ENCODE measurements at regions not wholly inside any gene's neighbourhood (a gene's known extent, or its start where the extent isn't known, plus 50 kb on each side); places are given as distances from the start of the nearest gene placed in this dataset.

DNA sequence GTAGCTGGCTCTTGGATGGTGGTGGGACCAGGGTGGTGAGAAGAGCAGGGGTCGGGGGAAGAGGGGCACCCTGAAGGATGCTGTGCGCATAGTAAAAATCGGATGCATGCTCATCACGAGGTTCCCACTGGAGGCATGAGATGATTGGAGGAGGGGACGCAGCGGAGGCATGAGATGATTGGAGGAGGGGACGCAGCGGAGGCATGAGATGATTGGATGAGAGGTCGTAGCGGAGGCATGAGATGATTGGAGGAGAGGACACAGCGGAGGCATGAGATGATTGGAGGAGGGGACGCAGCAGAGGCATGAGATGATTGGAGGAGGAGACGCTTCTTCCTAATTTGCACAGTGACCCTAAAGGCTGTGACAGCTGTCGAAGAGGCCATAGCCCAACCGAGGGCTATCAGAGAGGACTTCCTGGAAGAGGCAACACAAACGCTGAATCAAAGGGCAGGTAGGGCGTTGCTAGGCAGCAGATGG, 106.7 kb downstream of the ADRA2C start:
- TF ChIP-seq CTCF (conservative IDR thresholded peaks at IDR 0.05; ENCODE audit: low read depth, low read length) = no peak
- TF ChIP-seq EZH2 (IDR thresholded peaks at IDR 0.05; ENCODE audit: borderline replicate concordance, low read depth, low read length, poor library complexity, severe bottlenecking) = no peak
- Histone ChIP-seq H3K36me3 (ENCODE audit: insufficient read depth, low read length, poor library complexity, severe bottlenecking) (no peaks in the 10 kb centered on the region), H3K4me1 (ENCODE audit: insufficient read depth, low read length, poor library complexity, severe bottlenecking) (peaks cover 18% of the 10 kb centered on the region), H3K27ac (ENCODE audit: low read depth, low read length, poor library complexity, severe bottlenecking) (no peak overlapping the region), H3K27me3 (replicated peaks; ENCODE audit: insufficient read depth, low read depth, low read length, poor library complexity) (peaks cover 12% of the 10 kb centered on the region), H3K4me3 (ENCODE audit: low read depth, low read length, poor library complexity, severe bottlenecking) (no peak overlapping the region), H3K9me3 (ENCODE audit: low read depth, low read length, poor library complexity, severe bottlenecking) (peaks cover 9% of the 10 kb centered on the region)
- no TSS peak for BruUV-seq (replicated peaks)
- ChIA-PET CTCF (no interaction called here), POLR2A (ENCODE audit: low non-redundant PET) (no interaction called here)
- DNase-seq (ENCODE audit: low spot score) = no peak
- intact Hi-C loops (cut with micrococcal nuclease; ENCODE audit: unreplicated experiment) = no loop called here

DNA sequence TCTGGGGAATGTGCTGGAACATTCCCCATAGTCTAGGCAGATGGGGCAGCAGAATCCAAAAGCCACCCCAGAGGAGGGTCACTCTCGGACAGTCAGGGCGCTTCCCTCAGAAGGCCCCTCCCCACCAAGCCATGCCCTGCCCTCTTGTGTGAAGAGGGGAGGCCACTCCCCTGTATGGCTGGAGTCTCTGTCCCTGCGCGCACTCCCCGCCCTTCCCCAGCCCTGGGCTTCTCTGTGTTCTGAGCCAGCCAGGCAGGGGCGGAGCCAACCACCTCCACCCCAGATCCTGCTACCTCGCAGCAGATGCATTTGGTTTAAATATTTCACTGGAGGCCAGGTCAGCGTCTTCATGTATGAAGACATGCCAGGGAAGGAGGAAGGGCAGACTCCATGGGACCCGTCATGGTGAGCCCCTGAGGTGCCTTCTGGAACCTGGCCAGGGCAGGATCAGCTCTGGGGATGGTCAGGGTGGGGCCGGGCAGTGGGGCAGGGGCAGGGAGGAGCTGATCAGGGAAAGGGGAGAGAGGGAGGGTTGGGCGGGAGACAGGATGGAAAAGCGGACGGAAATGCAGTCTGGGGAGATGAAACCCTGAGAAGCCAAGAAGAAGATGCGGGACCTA, 107.3 kb downstream of the ADRA2C start:
- no peak overlapping the region for H3K27ac ChIP-seq (ENCODE audit: low read depth, low read length, poor library complexity, severe bottlenecking)
- ChIA-PET CTCF (no interaction called here), POLR2A (ENCODE audit: low non-redundant PET) (no interaction called here)
- BruUV-seq (replicated peaks) = no TSS peak
- DNase-seq (ENCODE audit: low spot score) = no peak
- peaks cover 18% of the 10 kb centered on the region for H3K4me1 ChIP-seq (ENCODE audit: insufficient read depth, low read length, poor library complexity, severe bottlenecking)
- TF ChIP-seq EZH2 (IDR thresholded peaks at IDR 0.05; ENCODE audit: borderline replicate concordance, low read depth, low read length, poor library complexity, severe bottlenecking) = no peak
- TF ChIP-seq CTCF (conservative IDR thresholded peaks at IDR 0.05; ENCODE audit: low read depth, low read length) = no peak
- intact Hi-C loops (cut with micrococcal nuclease; ENCODE audit: unreplicated experiment) = no loop called here
- H3K27me3 ChIP-seq (replicated peaks; ENCODE audit: insufficient read depth, low read depth, low read length, poor library complexity) = peaks cover 12% of the 10 kb centered on the region
- H3K4me3 ChIP-seq (ENCODE audit: low read depth, low read length, poor library complexity, severe bottlenecking) = no peak overlapping the region
- no peaks in the 10 kb centered on the region for H3K36me3 ChIP-seq (ENCODE audit: insufficient read depth, low read length, poor library complexity, severe bottlenecking)
- H3K9me3 ChIP-seq (ENCODE audit: low read depth, low read length, poor library complexity, severe bottlenecking) = peaks cover 15% of the 10 kb centered on the region

DNA sequence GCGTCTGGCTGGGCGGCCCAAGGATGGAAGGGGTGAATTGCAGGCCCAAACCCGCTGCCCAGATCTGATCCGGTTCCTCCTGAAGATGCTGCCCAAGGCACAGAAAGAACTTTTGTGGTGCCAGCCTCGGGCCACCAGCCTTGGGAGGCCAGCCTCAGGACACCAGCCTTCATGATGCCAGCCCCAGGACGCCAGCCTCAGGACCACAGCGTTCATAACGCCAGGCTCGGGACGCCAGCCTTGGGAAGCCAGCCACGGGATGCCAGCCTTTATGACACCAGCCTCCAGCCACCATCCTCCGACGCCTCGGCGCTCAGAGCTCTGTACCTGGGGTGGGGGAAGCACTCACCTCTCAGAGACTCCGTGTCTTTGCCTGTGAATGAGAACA, 107.8 kb downstream of the ADRA2C start:
- no peak for DNase-seq (ENCODE audit: low spot score)
- H3K9me3 ChIP-seq (ENCODE audit: low read depth, low read length, poor library complexity, severe bottlenecking) = peaks cover 15% of the 10 kb centered on the region
- H3K4me1 ChIP-seq (ENCODE audit: insufficient read depth, low read length, poor library complexity, severe bottlenecking) = peaks cover 18% of the 10 kb centered on the region
- H3K27ac ChIP-seq (ENCODE audit: low read depth, low read length, poor library complexity, severe bottlenecking) = no peak overlapping the region
- ChIA-PET CTCF (no interaction called here), POLR2A (ENCODE audit: low non-redundant PET) (no interaction called here)
- no TSS peak for BruUV-seq (replicated peaks)
- no peak for TF ChIP-seq CTCF (conservative IDR thresholded peaks at IDR 0.05; ENCODE audit: low read depth, low read length)
- no peak for TF ChIP-seq EZH2 (IDR thresholded peaks at IDR 0.05; ENCODE audit: borderline replicate concordance, low read depth, low read length, poor library complexity, severe bottlenecking)
- no peak overlapping the region for H3K4me3 ChIP-seq (ENCODE audit: low read depth, low read length, poor library complexity, severe bottlenecking)
- no peaks in the 10 kb centered on the region for H3K36me3 ChIP-seq (ENCODE audit: insufficient read depth, low read length, poor library complexity, severe bottlenecking)
- H3K27me3 ChIP-seq (replicated peaks; ENCODE audit: insufficient read depth, low read depth, low read length, poor library complexity) = peaks cover 13% of the 10 kb centered on the region
- intact Hi-C loops (cut with micrococcal nuclease; ENCODE audit: unreplicated experiment) = no loop called here

Data from A673 (cell line).